ENCODE measurements at regions not wholly inside any gene's neighbourhood (a gene's known extent, or its start where the extent isn't known, plus 50 kb on each side); places are given as distances from the start of the nearest gene placed in this dataset.

DNA sequence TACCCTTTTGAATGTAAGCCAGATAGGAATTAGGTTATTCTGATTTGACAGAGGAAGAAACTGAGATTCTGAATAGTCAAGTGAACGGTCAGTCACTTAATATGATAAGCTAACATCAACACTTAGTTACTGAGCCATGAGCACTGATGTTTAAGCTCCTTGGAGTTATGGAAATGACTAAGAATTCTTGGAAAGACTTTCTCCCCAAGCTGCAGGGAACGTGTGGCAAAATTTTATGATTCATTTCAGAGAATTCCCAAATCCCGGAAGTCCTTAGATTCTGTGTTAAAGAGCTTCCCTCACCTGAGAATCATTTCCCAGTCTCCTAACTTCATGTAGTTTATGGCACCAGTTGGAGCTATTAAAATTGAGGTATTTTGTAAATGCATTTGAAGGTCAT lies 330.9 kb downstream of the XPNPEP1 start:
- no peak for TF ChIP-seq POLR2AphosphoS5 (IDR thresholded peaks at IDR 0.05)
- TF ChIP-seq, protein P1, sequence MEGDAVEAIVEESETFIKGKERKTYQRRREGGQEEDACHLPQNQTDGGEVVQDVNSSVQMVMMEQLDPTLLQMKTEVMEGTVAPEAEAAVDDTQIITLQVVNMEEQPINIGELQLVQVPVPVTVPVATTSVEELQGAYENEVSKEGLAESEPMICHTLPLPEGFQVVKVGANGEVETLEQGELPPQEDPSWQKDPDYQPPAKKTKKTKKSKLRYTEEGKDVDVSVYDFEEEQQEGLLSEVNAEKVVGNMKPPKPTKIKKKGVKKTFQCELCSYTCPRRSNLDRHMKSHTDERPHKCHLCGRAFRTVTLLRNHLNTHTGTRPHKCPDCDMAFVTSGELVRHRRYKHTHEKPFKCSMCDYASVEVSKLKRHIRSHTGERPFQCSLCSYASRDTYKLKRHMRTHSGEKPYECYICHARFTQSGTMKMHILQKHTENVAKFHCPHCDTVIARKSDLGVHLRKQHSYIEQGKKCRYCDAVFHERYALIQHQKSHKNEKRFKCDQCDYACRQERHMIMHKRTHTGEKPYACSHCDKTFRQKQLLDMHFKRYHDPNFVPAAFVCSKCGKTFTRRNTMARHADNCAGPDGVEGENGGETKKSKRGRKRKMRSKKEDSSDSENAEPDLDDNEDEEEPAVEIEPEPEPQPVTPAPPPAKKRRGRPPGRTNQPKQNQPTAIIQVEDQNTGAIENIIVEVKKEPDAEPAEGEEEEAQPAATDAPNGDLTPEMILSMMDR (IDR thresholded peaks at IDR 0.05 in 8 of 11, conservative IDR thresholded peaks at IDR 0.05 in 3 of 11): no peak

Data from spleen (tissue), 7 donors.